SK-N-SH (cell line): ENCODE measurements at regions not wholly inside any gene's neighbourhood (a gene's known extent, or its start where the extent isn't known, plus 50 kb on each side); places are given as distances from the start of the nearest gene placed in this dataset.

Experiments
- CTCF ChIA-PET: fragments of 300-600, 350-600 bp; formaldehyde crosslinking; extraction: SDS; loops from one replicate; lab custom pipeline; 2021; lab: Yijun Ruan, JAX
- POLR2A ChIA-PET: fragments of 350-600 bp; sonication (Branson Sonifier 250); formaldehyde crosslinking; extraction: SDS; loops from one replicate; lab custom pipeline; 2020; ENCODE audit warnings: antibody characterized with exemption, inconsistent platforms; lab: Yijun Ruan, JAX
- DNase-seq: peaks from one replicate; pipeline ENCODE4 v3.0.0; 2012
- H2AFZ ChIP-seq: fragments of 200-600 bp; sonication (generic); 2 replicates; pipeline ENCODE4 v1.8.1; 2016; ENCODE audit warnings: antibody characterized with exemption, mild to moderate bottlenecking, low read depth
- H3F3A ChIP-seq: fragments of 200-600 bp; sonication (generic); replicated peaks from 2 replicates; pipeline ENCODE3; 2016; ENCODE audit warnings: antibody characterized with exemption, mild to moderate bottlenecking; ENCODE audit not compliant: insufficient read depth
- H3K27ac ChIP-seq, 2 experiments: fragments of 200-500 bp in 1 of 2; fragments of 200-600 bp in 1 of 2; sonication (Bioruptor generic) in 1 of 2; sonication (generic), shearing (Covaris generic) in 1 of 2; 2 replicates each; pipeline versions ENCODE4 v1.5.1 to v1.6.1; 2014 to 2016; ENCODE audit warnings: low read depth in 2 of 2, inconsistent platforms in 1 of 2, low read length in 1 of 2, mild to moderate bottlenecking in 1 of 2, mixed read lengths in 1 of 2
- H3K27me3 ChIP-seq: fragments of 200-600 bp; sonication (generic), shearing (Covaris generic); 2 replicates; pipeline ENCODE4 v1.6.1; 2016; ENCODE audit warnings: mixed run types; ENCODE audit not compliant: insufficient read depth
- H3K36me3 ChIP-seq, 2 experiments: fragments of 200-500 bp in 1 of 2; fragments of 200-600 bp in 1 of 2; sonication (Bioruptor generic) in 1 of 2; sonication (generic) in 1 of 2; replicated peaks in 1 of 2; 2 replicates each; pipeline versions ENCODE3 to v1.5.1; 2014 to 2016; ENCODE audit warnings: low read length in 1 of 2, mild to moderate bottlenecking in 1 of 2; ENCODE audit not compliant: insufficient read depth in 2 of 2, control insufficient read depth in 1 of 2
- H3K4me1 ChIP-seq, 2 experiments: fragments of 200-500 bp in 1 of 2; fragments of 200-600 bp in 1 of 2; sonication (Bioruptor generic) in 1 of 2; sonication (generic), shearing (Covaris generic) in 1 of 2; 2 replicates each; pipeline versions ENCODE4 v1.5.1 to v1.6.1; 2014 to 2016; ENCODE audit warnings: low read depth in 1 of 2, low read length in 1 of 2, mixed run types in 1 of 2; ENCODE audit not compliant: insufficient read depth in 2 of 2, control insufficient read depth in 1 of 2
- H3K4me2 ChIP-seq: fragments of 200-600 bp; sonication (generic), shearing (Covaris generic); 2 replicates; pipeline ENCODE4 v1.6.1; 2017; ENCODE audit warnings: mixed run types
- H3K4me3 ChIP-seq, 2 experiments: fragments of 200-500 bp in 1 of 2; fragments of 200-600 bp in 1 of 2; sonication (Bioruptor generic) in 1 of 2; sonication (generic), shearing (Covaris generic) in 1 of 2; 2 replicates each; pipeline versions ENCODE4 v1.5.1 to v1.8.1; 2014 to 2016; ENCODE audit warnings: low read depth in 2 of 2, inconsistent platforms in 1 of 2, low read length in 1 of 2, mild to moderate bottlenecking in 1 of 2, mixed read lengths in 1 of 2, moderate library complexity in 1 of 2
- H3K79me2 ChIP-seq: fragments of 200-600 bp; sonication (generic); 2 replicates; pipeline ENCODE4 v1.8.1; 2017; ENCODE audit warnings: mild to moderate bottlenecking; ENCODE audit not compliant: insufficient read depth
- H3K9ac ChIP-seq: fragments of 200-600 bp; sonication (generic); 2 replicates; pipeline ENCODE4 v1.6.1; 2017; ENCODE audit warnings: mixed run types
- H3K9me2 ChIP-seq: fragments of 200-600 bp; sonication (generic); 2 replicates; pipeline ENCODE4 v1.6.1; 2017; ENCODE audit warnings: mixed run types
- H3K9me3 ChIP-seq: fragments of 200-600 bp; sonication (generic); 2 replicates; pipeline ENCODE4 v1.6.1; 2017; ENCODE audit warnings: mixed run types, mild to moderate bottlenecking, moderate library complexity
- H4K20me1 ChIP-seq: fragments of 200-600 bp; sonication (generic); 2 replicates; pipeline ENCODE4 v1.6.1; 2017; ENCODE audit warnings: mild to moderate bottlenecking, mixed run types; ENCODE audit not compliant: insufficient read depth
- ELF1 ChIP-seq: IDR thresholded peaks from 2 replicates; pipeline ENCODE4 v1.4.0; 2012
- EP300 ChIP-seq, 2 experiments: IDR thresholded peaks; 2 replicates each; pipeline versions ENCODE4 v1.4.0 to v1.6.1; 2012; ENCODE audit warnings: borderline replicate concordance in 1 of 2, low read depth in 1 of 2, low read length in 1 of 2
- EZH2phosphoT487 ChIP-seq: fragments of 200-600 bp; sonication (generic); IDR thresholded peaks from 2 replicates; pipeline ENCODE4 v1.6.1; 2017; ENCODE audit warnings: low read depth, mixed run types, mild to moderate bottlenecking, antibody characterized with exemption, moderate library complexity, borderline replicate concordance
- FOXJ3 ChIP-seq: sonication (generic); formaldehyde crosslinking; IDR thresholded peaks from 2 replicates; pipeline ENCODE4 v1.5.1; 2020; ENCODE audit warnings: mild to moderate bottlenecking, missing genetic modification reagents
- FOXM1 ChIP-seq: IDR thresholded peaks from 2 replicates; pipeline ENCODE4 v1.4.0; 2012; ENCODE audit warnings: low read depth, mild to moderate bottlenecking
- JUND ChIP-seq: IDR thresholded peaks from 2 replicates; pipeline ENCODE4 v1.4.0; 2012
- MAX ChIP-seq: IDR thresholded peaks from 2 replicates; pipeline ENCODE4 v1.4.0; 2012; ENCODE audit warnings: low read depth
- MEF2A ChIP-seq: IDR thresholded peaks from 2 replicates; pipeline ENCODE4 v1.4.0; 2012; ENCODE audit warnings: low read depth, borderline replicate concordance
- MXI1 ChIP-seq: IDR thresholded peaks from 2 replicates; pipeline ENCODE4 v1.6.1; 2012; ENCODE audit warnings: mild to moderate bottlenecking, low read depth, low read length, improper control_type of control experiment
- NFIC ChIP-seq: IDR thresholded peaks from 2 replicates; pipeline ENCODE4 v1.4.0; 2012; ENCODE audit warnings: borderline replicate concordance
- POLR2AphosphoS5 ChIP-seq: IDR thresholded peaks from 2 replicates; pipeline ENCODE4 v1.6.1; 2012; ENCODE audit warnings: low read depth, low read length
- RAD21 ChIP-seq: IDR thresholded peaks from 2 replicates; pipeline ENCODE4 v1.6.1; 2012; ENCODE audit warnings: mild to moderate bottlenecking, low read length
- RCOR1 ChIP-seq: fragments of 150-350 bp; IDR thresholded peaks from 2 replicates; pipeline ENCODE4 v1.6.1; 2017; ENCODE audit warnings: antibody characterized with exemption, low read length
- RFX5 ChIP-seq: IDR thresholded peaks from 2 replicates; pipeline ENCODE4 v1.6.1; 2012; ENCODE audit warnings: mild to moderate bottlenecking, improper control_type of control experiment, low read length
- USF1 ChIP-seq: IDR thresholded peaks from 2 replicates; pipeline ENCODE4 v1.4.0; 2012; ENCODE audit warnings: low read depth, borderline replicate concordance
- WGBS: methylation state at CpG from one replicate; pipeline ENCODE4 v1.1.6; 2017; ENCODE audit warnings: low lambda C conversion rate; 5-methylcytosine and 5-hydroxymethylcytosine counted together

- CTCF ChIA-PET: no interaction called here
- H3K4me3 ChIP-seq: no peak overlapping the region
- no peaks in the 10 kb centered on the region for H3K79me2 ChIP-seq
- H3K9ac ChIP-seq: no peak overlapping the region
- no peak overlapping the region for H3K4me2 ChIP-seq
- H3K27me3 ChIP-seq: no peaks in the 10 kb centered on the region
- no peak overlapping the region for H2AFZ ChIP-seq
- peaks cover 0 to 30% of the 10 kb centered on the region in 2 experiments; a peak in 1 of 4 replicates for H3K4me1 ChIP-seq
- H3K36me3 ChIP-seq: no peaks in the 10 kb centered on the region
- no peaks in the 10 kb centered on the region for H3F3A ChIP-seq
- no peaks in the 10 kb centered on the region for H4K20me1 ChIP-seq
- H3K9me3 ChIP-seq: no peaks in the 10 kb centered on the region
- POLR2A ChIA-PET: no interaction called here
- no peak for TF ChIP-seq ELF1
- no peak for TF ChIP-seq FOXJ3 (CRISPR knock-in tag)
- no peak for TF ChIP-seq FOXM1
- no peak for TF ChIP-seq JUND
- TF ChIP-seq NFIC: no peak
- TF ChIP-seq RAD21: no peak
- no peak for TF ChIP-seq EP300 (IDR thresholded peaks at IDR 0.05; ENCODE audit: borderline replicate concordance in 1 of 2, low read depth in 1 of 2, low read length in 1 of 2)
- no peaks in the 10 kb centered on the region for H3K9me2 ChIP-seq
- DNase-seq: no peak
- no CpG with 5 or more reads among the region's 6 CpGs for WGBS
- H3K27ac ChIP-seq: no peak overlapping the region
Measured at GRCh38 chr22:48636746-48637145, 1190.9 kb downstream of the BRD1 start.

GRCh38 chr22:48635816-48636215 is 1191.9 kb downstream of the BRD1 start:
- Histone ChIP-seq H2AFZ (no peak overlapping the region), H4K20me1 (no peaks in the 10 kb centered on the region), H3F3A (no peaks in the 10 kb centered on the region), H3K9me2 (no peaks in the 10 kb centered on the region)
- TF ChIP-seq EP300 (IDR thresholded peaks at IDR 0.05; ENCODE audit: borderline replicate concordance in 1 of 2, low read depth in 1 of 2, low read length in 1 of 2): no peak
- no peak for TF ChIP-seq USF1
- TF ChIP-seq POLR2AphosphoS5: no peak
- no peak for TF ChIP-seq RFX5
- TF ChIP-seq RCOR1: no peak
- TF ChIP-seq RAD21: no peak
- TF ChIP-seq, all 33 proteins: peak for 0
- Histone ChIP-seq H3K27ac (no peak overlapping the region), H3K27me3 (no peaks in the 10 kb centered on the region), H3K4me3 (no peak overlapping the region), H3K36me3 (no peaks in the 10 kb centered on the region), H3K9ac (no peak overlapping the region), H3K9me3 (no peaks in the 10 kb centered on the region), H3K4me1 (peaks cover 0 to 30% of the 10 kb centered on the region in 2 experiments; a peak in 1 of 4 replicates), H3K4me2 (no peak overlapping the region), H3K79me2 (no peaks in the 10 kb centered on the region)
- CTCF ChIA-PET: no interaction called here
- 31% methylated on average over 5 of the region's 10 CpGs for WGBS
- no peak for DNase-seq
- POLR2A ChIA-PET: no interaction called here

GRCh38 chr22:48635031-48635430 is 1192.6 kb downstream of the BRD1 start:
- POLR2A ChIA-PET: no interaction called here
- CTCF ChIA-PET: interaction anchor here (0.8 kb wide), 1 partner anchor 13 kb away, joined by 3 read pairs; no protein-coding TSS in a partner anchor
- no peaks in the 10 kb centered on the region for H3K9me3 ChIP-seq
- H3K36me3 ChIP-seq: no peaks in the 10 kb centered on the region
- H3K27ac ChIP-seq: no peak overlapping the region
- no peaks in the 10 kb centered on the region for H3K9me2 ChIP-seq
- H3K4me1 ChIP-seq: peaks cover 0 to 25% of the 10 kb centered on the region in 2 experiments; a peak in 1 of 4 replicates
- H3K9ac ChIP-seq: no peak overlapping the region
- H2AFZ ChIP-seq: no peak overlapping the region
- no peak for TF ChIP-seq MEF2A
- no peak for TF ChIP-seq FOXM1
- TF ChIP-seq MXI1: no peak
- no peak for TF ChIP-seq POLR2AphosphoS5
- TF ChIP-seq EZH2phosphoT487: no peak
- TF ChIP-seq MAX: no peak
- no peak for TF ChIP-seq EP300 (IDR thresholded peaks at IDR 0.05; ENCODE audit: borderline replicate concordance in 1 of 2, low read depth in 1 of 2, low read length in 1 of 2)
- TF ChIP-seq, all 33 proteins: peak for 0
- WGBS: 41% methylated on average over 6 of the region's 12 CpGs
- H3K4me3 ChIP-seq: no peak overlapping the region
- no peaks in the 10 kb centered on the region for H3K27me3 ChIP-seq
- no peaks in the 10 kb centered on the region for H4K20me1 ChIP-seq
- no peaks in the 10 kb centered on the region for H3K79me2 ChIP-seq
- no peak for DNase-seq
- no peak overlapping the region for H3K4me2 ChIP-seq
- no peaks in the 10 kb centered on the region for H3F3A ChIP-seq
